Ovary (tissue), 7 donors: ENCODE measurements at regions not wholly inside any gene's neighbourhood (a gene's known extent, or its start where the extent isn't known, plus 50 kb on each side); places are given as distances from the start of the nearest gene placed in this dataset.
"Not testable (repeated sequence)": the region's sequence is repeated elsewhere in the genome, so short reads cannot be mapped to it uniquely, and the experiment has no call there.

Source experiments
- DNase-seq, 5 donors: peaks; one replicate each; pipeline ENCODE4 v3.0.0-alpha.2; 2019 to 2020
- H3K27ac ChIP-seq, 2 donors: fragments of 200-600 bp; one replicate each; pipeline versions ENCODE4 v1.5.1 to v1.8.0; 2019 to 2022
- H3K27me3 ChIP-seq: fragments of 200-600 bp; one replicate; pipeline ENCODE4 v1.8.0; 2022
- H3K36me3 ChIP-seq: fragments of 200-600 bp; sonication (generic); one replicate; pipeline ENCODE4 v1.5.1; 2019
- H3K4me1 ChIP-seq: one replicate; pipeline ENCODE4 v1.8.1; 2013; ENCODE audit warnings: mild to moderate bottlenecking, moderate library complexity; ENCODE audit not compliant: insufficient read depth
- H3K4me3 ChIP-seq: fragments of 200-600 bp; sonication (generic); one replicate; pipeline ENCODE4 v1.5.1; 2017
- H3K9me3 ChIP-seq, 2 donors: fragments of 200-600 bp in 1 of 2; sonication (generic) in 1 of 2; one replicate each; pipeline versions ENCODE4 v1.5.1 to v1.8.1; 2013 to 2019; ENCODE audit warnings: mild to moderate bottlenecking in 1 of 2, moderate library complexity in 1 of 2
- CTCF ChIP-seq, 3 donors: fragments of 450-650 bp in 2 of 3; fragments of 200-600 bp in 1 of 3; IDR thresholded peaks; one replicate each; pipeline versions ENCODE4 v1.5.1 to v1.8.0; 2016 to 2022; ENCODE audit warnings: antibody characterized with exemption in 3 of 3, mild to moderate bottlenecking in 1 of 3
- EP300 ChIP-seq: sonication (generic); formaldehyde crosslinking; IDR thresholded peaks from one replicate; pipeline ENCODE4 v1.6.1; 2017; ENCODE audit warnings: antibody characterized with exemption
- POLR2A ChIP-seq: fragments of 450-650 bp; IDR thresholded peaks from one replicate; pipeline ENCODE4 v1.6.1; 2017; ENCODE audit warnings: antibody characterized with exemption, mild to moderate bottlenecking, moderate library complexity
- WGBS, 3 donors: extraction: QIAGEN DNeasy Blood & Tissue Kit in 1 of 3; methylation state at CpG; one replicate each; pipeline versions ENCODE4 v1.1.5 to v1.1.7; 2013 to 2017; 5-methylcytosine and 5-hydroxymethylcytosine counted together
- intact Hi-C, 4 donors: fragments of 100-400 bp; cut with DNase I; formaldehyde crosslinking; loops; one replicate each; pipeline versions ENCODE4 v1.11.0 to v1.15.1; 2022 to 2023
- donor health status: DM: no; HTN: no; CAD: no; lungs with moderate emphysema.
- donor health status: DM: no; HTN: no; CAD: no.
- donor health status: Bipolar disorder and iron deficiency.
- donor health status: DM: no; HTN: no; CAD: no.
- donor health status: DM: yes; HTN: yes; CAD: no.

- 62 to 76% (median 65%) methylated on average over 3 of the region's 3 CpGs for WGBS, 3 donors
- no peak for DNase-seq
- intact Hi-C loops, result no loop called here
Observed at GRCh38 chr6:8170754-8171153, 68.4 kb upstream of the EEF1E1 start.

GRCh38 chr6:8170245-8170644 lies 67.9 kb upstream of the EEF1E1 start:
- no peak for TF ChIP-seq EP300
- no peak for TF ChIP-seq CTCF (IDR thresholded peaks at IDR 0.05)
- TF ChIP-seq POLR2A, result no peak
- no peaks in the 10 kb centered on the region for H3K9me3 ChIP-seq

More at GRCh38 chr6:8170754-8171153, 68.4 kb upstream of the EEF1E1 start:
- H3K4me1 ChIP-seq, result no peaks in the 10 kb centered on the region
- no peak overlapping the region for H3K4me3 ChIP-seq
- H3K27ac ChIP-seq, result no peak overlapping the region
- TF ChIP-seq EP300 (no peak), CTCF (IDR thresholded peaks at IDR 0.05) (no peak), POLR2A (no peak)
- no peaks in the 10 kb centered on the region for H3K27me3 ChIP-seq
- H3K36me3 ChIP-seq, result no peaks in the 10 kb centered on the region
- no peaks in the 10 kb centered on the region for H3K9me3 ChIP-seq

GRCh38 chr6:8166156-8166555 lies 63.8 kb upstream of the EEF1E1 start:
- intact Hi-C loops, result no loop called here
- Histone ChIP-seq H3K4me3 (no peak overlapping the region), H3K9me3 (no peaks in the 10 kb centered on the region), H3K36me3 (no peaks in the 10 kb centered on the region), H3K27me3 (no peaks in the 10 kb centered on the region), H3K4me1 (no peaks in the 10 kb centered on the region), H3K27ac (no peak overlapping the region)
- DNase-seq, result no peak
- no peak for TF ChIP-seq EP300
- TF ChIP-seq POLR2A, result no peak
- TF ChIP-seq CTCF (IDR thresholded peaks at IDR 0.05), result no peak

More at GRCh38 chr6:8170245-8170644, 67.9 kb upstream of the EEF1E1 start:
- H3K4me3 ChIP-seq, result no peak overlapping the region
- no peak overlapping the region for H3K27ac ChIP-seq
- intact Hi-C loops, result no loop called here
- H3K4me1 ChIP-seq, result no peaks in the 10 kb centered on the region
- WGBS, 3 donors, result 95% methylated on average over 3 of the region's 3 CpGs
- no peaks in the 10 kb centered on the region for H3K36me3 ChIP-seq
- H3K27me3 ChIP-seq, result no peaks in the 10 kb centered on the region
- no peak for DNase-seq

GRCh38 chr6:8165008-8165407 lies 62.7 kb upstream of the EEF1E1 start:
- H3K4me3 ChIP-seq, DNase-seq, H3K36me3 ChIP-seq, H3K4me1 ChIP-seq, H3K27ac ChIP-seq, intact Hi-C loops, H3K27me3 ChIP-seq, H3K9me3 ChIP-seq: not testable (repeated sequence)
- 92 to 94% (median 92%) methylated on average over 17 of the region's 17 CpGs for WGBS, 3 donors

- H3K27me3 ChIP-seq, H3K27ac ChIP-seq, intact Hi-C loops, DNase-seq, H3K4me3 ChIP-seq, H3K36me3 ChIP-seq, H3K9me3 ChIP-seq, H3K4me1 ChIP-seq: not testable (repeated sequence)
- 97 to 98% (median 98%) methylated on average over 27 to 29 of the region's 29 CpGs for WGBS, 3 donors
Observed at GRCh38 chr6:8164281-8164680, 61.9 kb upstream of the EEF1E1 start.

GRCh38 chr6:8159966-8160365 lies 57.6 kb upstream of the EEF1E1 start:
- DNase-seq, result no peak
- 65 to 71% (median 70%) methylated on average over 2 of the region's 2 CpGs for WGBS, 3 donors
- Histone ChIP-seq H3K4me1 (no peaks in the 10 kb centered on the region), H3K4me3 (no peak overlapping the region), H3K27me3 (no peaks in the 10 kb centered on the region), H3K36me3 (no peaks in the 10 kb centered on the region), H3K27ac (no peak overlapping the region), H3K9me3 (no peaks in the 10 kb centered on the region)
- intact Hi-C loops, result no loop called here
- TF ChIP-seq EP300 (no peak), CTCF (IDR thresholded peaks at IDR 0.05) (no peak), POLR2A (no peak)
